MCF 10A (cell line): ENCODE measurements at regions not wholly inside any gene's neighbourhood (a gene's known extent, or its start where the extent isn't known, plus 50 kb on each side); places are given as distances from the start of the nearest gene placed in this dataset.

ENCODE experiments used
- BruUV-seq: library from RNA; stranded (reverse); fragments of 400-500 nt; replicated peaks from 2 replicates; lab custom pipeline; 2021; lab: Mats Ljungman, UMichigan
- CTCF ChIA-PET: fragments of 300-600 bp; sonication (Branson Sonifier 250); formaldehyde crosslinking; extraction: SDS; loops from one replicate; lab custom pipeline; 2021; ENCODE audit warnings: antibody characterized with exemption, inconsistent platforms; lab: Yijun Ruan, JAX
- POLR2A ChIA-PET: fragments of 300-600, 350-650 bp; sonication (Branson Sonifier 250); formaldehyde crosslinking; extraction: SDS; loops from one replicate; lab custom pipeline; 2020; ENCODE audit warnings: antibody characterized with exemption, inconsistent platforms; lab: Yijun Ruan, JAX
- DNase-seq: peaks from one replicate; pipeline ENCODE4 v3.0.0-alpha.2; 2018; ENCODE audit not compliant: unreplicated experiment
- H3K27ac Mint-ChIP-seq: one replicate; pipeline ENCODE4 v1.8.0; 2022; ENCODE audit warnings: mild to moderate bottlenecking, low read depth, mixed read lengths; ENCODE audit not compliant: unreplicated experiment
- H3K27me3 Mint-ChIP-seq: one replicate; pipeline ENCODE4 v1.8.0; 2022; ENCODE audit warnings: mixed read lengths; ENCODE audit not compliant: insufficient read depth, unreplicated experiment
- H3K36me3 Mint-ChIP-seq: one replicate; pipeline ENCODE4 v1.8.0; 2022; ENCODE audit warnings: mild to moderate bottlenecking, moderate library complexity, mixed read lengths; ENCODE audit not compliant: insufficient read depth, unreplicated experiment
- H3K4me1 Mint-ChIP-seq: one replicate; pipeline ENCODE4 v1.8.0; 2022; ENCODE audit warnings: mixed read lengths; ENCODE audit not compliant: insufficient read depth, unreplicated experiment
- H3K4me3 Mint-ChIP-seq: one replicate; pipeline ENCODE4 v1.8.0; 2022; ENCODE audit warnings: mild to moderate bottlenecking, moderate library complexity, mixed read lengths; ENCODE audit not compliant: unreplicated experiment
- H3K9me3 Mint-ChIP-seq: one replicate; pipeline ENCODE4 v1.8.0; 2022; ENCODE audit warnings: mixed read lengths; ENCODE audit not compliant: unreplicated experiment
- CTCF ChIP-seq: fragments of 200-600 bp; IDR thresholded peaks from one replicate; pipeline ENCODE4 v1.8.0; 2022; ENCODE audit warnings: antibody characterized with exemption, mild to moderate bottlenecking; ENCODE audit not compliant: unreplicated experiment
- intact Hi-C: fragments of 100-400 bp; cut with micrococcal nuclease; formaldehyde crosslinking; loops from 2 replicates; pipeline ENCODE4 v1.14.1; 2022

GRCh38 chr4:71247706-71248105 is 91.1 kb upstream of the SLC4A4 start:
- no peak for DNase-seq
- Mint-ChIP-seq H3K27ac (no peak overlapping the region), H3K36me3 (no peaks in the 10 kb centered on the region), H3K27me3 (no peaks in the 10 kb centered on the region), H3K9me3 (no peaks in the 10 kb centered on the region), H3K4me3 (no peak overlapping the region), H3K4me1 (no peaks in the 10 kb centered on the region)
- POLR2A ChIA-PET, result no interaction called here
- no peak for TF ChIP-seq CTCF
- CTCF ChIA-PET, result interaction anchor here (0.6 to 1.4 kb wide), 5 partner anchors 12 to 446 kb away, joined by 3 to 4 read pairs (median 4); no protein-coding TSS in a partner anchor
- intact Hi-C loops, result no loop called here
- BruUV-seq, result no TSS peak

GRCh38 chr4:71251261-71251660 is 87.6 kb upstream of the SLC4A4 start:
- no TSS peak for BruUV-seq
- H3K4me3 Mint-ChIP-seq, result no peak overlapping the region
- H3K36me3 Mint-ChIP-seq, result no peaks in the 10 kb centered on the region
- H3K9me3 Mint-ChIP-seq, result no peaks in the 10 kb centered on the region
- no peak for TF ChIP-seq CTCF
- H3K4me1 Mint-ChIP-seq, result no peaks in the 10 kb centered on the region
- H3K27ac Mint-ChIP-seq, result no peak overlapping the region
- ChIA-PET POLR2A (interaction anchor here (0.8 kb wide), 1 partner anchor 53 kb away, joined by 3 read pairs; no protein-coding TSS in a partner anchor), CTCF (interaction anchor here (1.3 kb wide), 1 partner anchor 22 kb away, joined by 12 read pairs; no protein-coding TSS in a partner anchor)
- intact Hi-C loops, result no loop called here
- no peak for DNase-seq
- H3K27me3 Mint-ChIP-seq, result no peaks in the 10 kb centered on the region

- no peak overlapping the region for H3K4me3 Mint-ChIP-seq
- intact Hi-C loops, result no loop called here
- H3K27ac Mint-ChIP-seq, result no peak overlapping the region
- no peak for DNase-seq
- BruUV-seq, result no TSS peak
- ChIA-PET CTCF (interaction anchor here (0.6 to 1.2 kb wide), 2 partner anchors 24 to 602 kb away, joined by 3 read pairs; no protein-coding TSS in a partner anchor), POLR2A (interaction anchor here (0.6 kb wide), 1 partner anchor 223 kb away, joined by 3 read pairs; no protein-coding TSS in a partner anchor)
- no peaks in the 10 kb centered on the region for H3K9me3 Mint-ChIP-seq
- no peak for TF ChIP-seq CTCF
- H3K4me1 Mint-ChIP-seq, result no peaks in the 10 kb centered on the region
- no peaks in the 10 kb centered on the region for H3K36me3 Mint-ChIP-seq
- H3K27me3 Mint-ChIP-seq, result no peaks in the 10 kb centered on the region
These were observed 85.3 kb upstream of the SLC4A4 start for GRCh38 chr4:71253545-71253944.

- Mint-ChIP-seq H3K4me3 (no peak overlapping the region), H3K4me1 (peaks cover 6% of the 10 kb centered on the region), H3K27me3 (no peaks in the 10 kb centered on the region), H3K9me3 (no peaks in the 10 kb centered on the region), H3K27ac (no peak overlapping the region), H3K36me3 (no peaks in the 10 kb centered on the region)
- no peak for TF ChIP-seq CTCF
- no TSS peak for BruUV-seq
- intact Hi-C loops, result no loop called here
- ChIA-PET POLR2A (no interaction called here), CTCF (interaction anchor here (0.6 to 1.2 kb wide), 3 partner anchors 25 to 603 kb away, joined by 3 to 4 read pairs (median 3); no protein-coding TSS in a partner anchor)
- no peak for DNase-seq
These were observed 84.3 kb upstream of the SLC4A4 start for GRCh38 chr4:71254451-71255012.
